NCI-H2171 (cell line): ENCODE measurements at regions not wholly inside any gene's neighbourhood (a gene's known extent, or its start where the extent isn't known, plus 50 kb on each side); places are given as distances from the start of the nearest gene placed in this dataset.

ENCODE experiments used
- DNase-seq: peaks from one replicate; lab custom pipeline; 2025; lab: John Stamatoyannopoulos, UW

- no peak for DNase-seq
Observed at GRCh38 chr2:195498176-195498575, 158.8 kb upstream of the SLC39A10 start.

GRCh38 chr2:195496991-195497390 lies 160.0 kb upstream of the SLC39A10 start:
- no peak for DNase-seq

- no peak for DNase-seq
Observed at GRCh38 chr2:195495966-195496365, 161.1 kb upstream of the SLC39A10 start.

GRCh38 chr2:195495351-195495750 lies 161.7 kb upstream of the SLC39A10 start:
- no peak for DNase-seq

GRCh38 chr2:195494451-195494850 lies 162.6 kb upstream of the SLC39A10 start:
- DNase-seq: no peak

- DNase-seq: no peak
Observed at GRCh38 chr2:195493416-195493815, 163.6 kb upstream of the SLC39A10 start.

GRCh38 chr2:195490319-195490718 lies 166.7 kb upstream of the SLC39A10 start:
- DNase-seq: no peak

- no peak for DNase-seq
Observed at GRCh38 chr2:195489101-195489500, 167.9 kb upstream of the SLC39A10 start.

- no peak for DNase-seq
Observed at GRCh38 chr2:195488567-195488966, 168.5 kb upstream of the SLC39A10 start.

- DNase-seq: no peak
Observed at GRCh38 chr2:195486987-195487644, 169.9 kb upstream of the SLC39A10 start.

- no peak for DNase-seq
Observed at GRCh38 chr2:195486520-195486919, 170.5 kb upstream of the SLC39A10 start.

GRCh38 chr2:195482010-195482409 lies 175.0 kb upstream of the SLC39A10 start:
- no peak for DNase-seq

- DNase-seq: no peak
Observed at GRCh38 chr2:195480121-195480520, 176.9 kb upstream of the SLC39A10 start.

GRCh38 chr2:195479407-195479806 lies 177.6 kb upstream of the SLC39A10 start:
- no peak for DNase-seq

GRCh38 chr2:195477996-195478382 lies 179.0 kb upstream of the SLC39A10 start:
- no peak for DNase-seq

- DNase-seq: no peak
Observed at GRCh38 chr2:195477248-195477995, 179.6 kb upstream of the SLC39A10 start.

GRCh38 chr2:195475336-195475735 lies 181.7 kb upstream of the SLC39A10 start:
- no peak for DNase-seq

- DNase-seq: no peak
Observed at GRCh38 chr2:195473862-195474261, 183.2 kb upstream of the SLC39A10 start.

- DNase-seq: no peak
Observed at GRCh38 chr2:195472501-195473234, 184.4 kb upstream of the SLC39A10 start.

GRCh38 chr2:195471807-195472206 lies 185.2 kb upstream of the SLC39A10 start:
- no peak for DNase-seq

GRCh38 chr2:195471163-195471562 lies 185.9 kb upstream of the SLC39A10 start:
- no peak for DNase-seq

GRCh38 chr2:195470622-195471021 lies 186.4 kb upstream of the SLC39A10 start:
- DNase-seq: no peak

GRCh38 chr2:195468771-195469170 lies 188.3 kb upstream of the SLC39A10 start:
- no peak for DNase-seq
